ENCODE measurements at regions not wholly inside any gene's neighbourhood (a gene's known extent, or its start where the extent isn't known, plus 50 kb on each side); places are given as distances from the start of the nearest gene placed in this dataset.

DNA sequence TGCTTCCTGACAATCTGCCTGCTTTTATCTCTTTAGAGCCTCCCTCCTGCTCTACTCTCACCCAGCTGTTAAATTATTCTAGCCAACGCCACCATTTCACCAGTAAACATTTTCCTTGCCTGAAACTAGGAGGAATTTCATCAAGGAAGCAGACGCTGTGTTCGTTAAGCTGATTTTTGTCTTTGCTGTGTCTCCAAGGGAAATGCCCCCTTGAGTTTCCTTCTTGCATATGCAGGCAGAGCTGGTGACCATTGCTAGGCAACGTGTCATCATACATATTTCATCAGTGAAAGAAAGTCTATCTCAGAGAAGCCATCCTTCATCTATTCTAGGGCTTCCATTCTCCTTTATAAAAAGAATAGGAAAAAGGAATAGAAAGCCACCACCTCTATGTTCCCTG, 87.0 kb upstream of the ST8SIA2 start:
- TF ChIP-seq CTCF (IDR thresholded peaks at IDR 0.05; ENCODE audit: low read length) (no peak), EZH2 (optimal IDR thresholded peaks at IDR 0.05; ENCODE audit: low read depth, low read length) (no peak), EZH2phosphoT487 (IDR thresholded peaks at IDR 0.05; ENCODE audit: low read length) (no peak)

Measured in MM.1S (cell line).